Vagina (tissue), 2 donors: ENCODE measurements at regions not wholly inside any gene's neighbourhood (a gene's known extent, or its start where the extent isn't known, plus 50 kb on each side); places are given as distances from the start of the nearest gene placed in this dataset.

Experiments
- DNase-seq, 2 donors: peaks; one replicate each; pipeline ENCODE4 v3.0.0-alpha.2; 2017; ENCODE audit errors: extremely low spot score in 2 of 2
- H3K27ac ChIP-seq: fragments of 200-600 bp; sonication (generic); one replicate; pipeline ENCODE4 v1.5.1; 2019
- H3K27me3 ChIP-seq: fragments of 200-600 bp; sonication (generic); one replicate; pipeline ENCODE4 v1.5.1; 2019
- H3K36me3 ChIP-seq, 2 donors: fragments of 200-600 bp; sonication (generic); one replicate each; pipeline ENCODE4 v1.5.1; 2017 to 2019
- H3K4me1 ChIP-seq: fragments of 200-600 bp; sonication (generic); one replicate; pipeline ENCODE4 v1.5.1; 2019
- H3K4me3 ChIP-seq, 2 donors: fragments of 200-600 bp; sonication (generic); 1 replicate in 1 of 2; 2 replicates in 1 of 2; pipeline ENCODE4 v1.5.1; 2016 to 2019
- H3K9me3 ChIP-seq: fragments of 200-600 bp; sonication (generic); one replicate; pipeline ENCODE4 v1.5.1; 2019
- CTCF ChIP-seq, 3 experiments: fragments of 450-650 bp in 2 of 3; fragments of 200-600 bp in 1 of 3; sonication (generic) in 1 of 3; IDR thresholded peaks; one replicate each; pipeline ENCODE4 v1.5.1; 2017 to 2019; ENCODE audit warnings: antibody characterized with exemption in 3 of 3, mild to moderate bottlenecking in 2 of 3, moderate library complexity in 2 of 3
- POLR2A ChIP-seq, 2 donors: fragments of 450-650 bp; IDR thresholded peaks; one replicate each; pipeline ENCODE4 v1.6.1; 2017; ENCODE audit warnings: antibody characterized with exemption in 2 of 2, mild to moderate bottlenecking in 2 of 2, moderate library complexity in 2 of 2
- POLR2AphosphoS5 ChIP-seq, 2 donors: sonication (generic); formaldehyde crosslinking; IDR thresholded peaks; one replicate each; pipeline ENCODE4 v1.9.0; 2017; ENCODE audit warnings: antibody characterized with exemption in 2 of 2, mild to moderate bottlenecking in 2 of 2, low read depth in 1 of 2; ENCODE audit not compliant: insufficient read depth in 1 of 2
- intact Hi-C: fragments of 100-400 bp; cut with DNase I; formaldehyde crosslinking; loops from one replicate; pipeline ENCODE4 v1.15.1; 2023

GRCh38 chr15:97561529-97561928 is 399.0 kb upstream of the ARRDC4 start:
- TF ChIP-seq POLR2AphosphoS5 (IDR thresholded peaks at IDR 0.05; ENCODE audit: insufficient read depth in 1 of 2, low read depth in 1 of 2) (no peak), POLR2A (IDR thresholded peaks at IDR 0.05) (no peak), CTCF (IDR thresholded peaks at IDR 0.05) (no peak)
- intact Hi-C loops = no loop called here
- Histone ChIP-seq H3K27me3 (no peaks in the 10 kb centered on the region), H3K27ac (no peak overlapping the region), H3K9me3 (no peaks in the 10 kb centered on the region), H3K36me3 (no peaks in the 10 kb centered on the region), H3K4me1 (no peaks in the 10 kb centered on the region), H3K4me3 (no peak overlapping the region)
- DNase-seq = no peak

- H3K27me3 ChIP-seq = no peaks in the 10 kb centered on the region
- H3K27ac ChIP-seq = no peak overlapping the region
- H3K4me1 ChIP-seq = no peaks in the 10 kb centered on the region
- intact Hi-C loops = no loop called here
- no peak for DNase-seq
- H3K4me3 ChIP-seq = no peak overlapping the region
- TF ChIP-seq POLR2A (IDR thresholded peaks at IDR 0.05) (no peak), CTCF (IDR thresholded peaks at IDR 0.05) (no peak), POLR2AphosphoS5 (IDR thresholded peaks at IDR 0.05; ENCODE audit: insufficient read depth in 1 of 2, low read depth in 1 of 2) (no peak)
- H3K36me3 ChIP-seq = no peaks in the 10 kb centered on the region
- H3K9me3 ChIP-seq = no peaks in the 10 kb centered on the region
Observed at GRCh38 chr15:97563516-97563915, 397.0 kb upstream of the ARRDC4 start.

GRCh38 chr15:97566961-97567360 is 393.5 kb upstream of the ARRDC4 start:
- no peak for TF ChIP-seq POLR2A (IDR thresholded peaks at IDR 0.05)
- TF ChIP-seq POLR2AphosphoS5 (IDR thresholded peaks at IDR 0.05; ENCODE audit: insufficient read depth in 1 of 2, low read depth in 1 of 2) = peak in 1 of 2 donors; percentile 28
- TF ChIP-seq CTCF (IDR thresholded peaks at IDR 0.05) = no peak
- H3K4me1 ChIP-seq = no peaks in the 10 kb centered on the region
- DNase-seq = no peak
- H3K4me3 ChIP-seq = no peak overlapping the region
- H3K27ac ChIP-seq = no peak overlapping the region
- H3K36me3 ChIP-seq = no peaks in the 10 kb centered on the region
- intact Hi-C loops = no loop called here
- H3K27me3 ChIP-seq = no peaks in the 10 kb centered on the region
- H3K9me3 ChIP-seq = no peaks in the 10 kb centered on the region

- no peaks in the 10 kb centered on the region for H3K9me3 ChIP-seq
- TF ChIP-seq CTCF (IDR thresholded peaks at IDR 0.05) = no peak
- no peak for TF ChIP-seq POLR2A (IDR thresholded peaks at IDR 0.05)
- no peak for TF ChIP-seq POLR2AphosphoS5 (IDR thresholded peaks at IDR 0.05; ENCODE audit: insufficient read depth in 1 of 2, low read depth in 1 of 2)
- intact Hi-C loops = no loop called here
- H3K4me1 ChIP-seq = no peaks in the 10 kb centered on the region
- H3K36me3 ChIP-seq = no peaks in the 10 kb centered on the region
- no peak overlapping the region for H3K27ac ChIP-seq
- no peak for DNase-seq
- no peaks in the 10 kb centered on the region for H3K27me3 ChIP-seq
- no peak overlapping the region for H3K4me3 ChIP-seq
Observed at GRCh38 chr15:97567411-97567810, 393.1 kb upstream of the ARRDC4 start.

GRCh38 chr15:97576929-97577645 is 383.4 kb upstream of the ARRDC4 start:
- Histone ChIP-seq H3K4me1 (no peaks in the 10 kb centered on the region), H3K9me3 (no peaks in the 10 kb centered on the region), H3K27me3 (no peaks in the 10 kb centered on the region), H3K36me3 (no peaks in the 10 kb centered on the region), H3K4me3 (no peak overlapping the region), H3K27ac (no peak overlapping the region)
- no peak for TF ChIP-seq POLR2AphosphoS5 (IDR thresholded peaks at IDR 0.05; ENCODE audit: insufficient read depth in 1 of 2, low read depth in 1 of 2)
- no peak for TF ChIP-seq POLR2A (IDR thresholded peaks at IDR 0.05)
- TF ChIP-seq CTCF (IDR thresholded peaks at IDR 0.05) = no peak
- no peak for DNase-seq
- intact Hi-C loops = no loop called here
